SK-N-SH treated with all-trans-retinoic acid at 6 μM for 48 hours (cell line): ENCODE measurements at regions not wholly inside any gene's neighbourhood (a gene's known extent, or its start where the extent isn't known, plus 50 kb on each side); places are given as distances from the start of the nearest gene placed in this dataset.

ENCODE experiments used
- ARNTL ChIP-seq: fragments of 450-650 bp; formaldehyde crosslinking; IDR thresholded peaks from 2 replicates; pipeline ENCODE4 v1.5.0; 2020; ENCODE audit warnings: low read depth, mild to moderate bottlenecking, moderate library complexity, borderline replicate concordance
- GLIS3 ChIP-seq: fragments of 250-450 bp; sonication (Bioruptor Pico); IDR thresholded peaks from 2 replicates; pipeline ENCODE4 v1.5.0; 2020; ENCODE audit warnings: mild to moderate bottlenecking, moderate library complexity

- TF ChIP-seq ARNTL (CRISPR knock-in tag) (no peak), GLIS3 (CRISPR knock-in tag) (no peak)
These were observed 188.5 kb upstream of the HAAO start for GRCh38 chr2:42980764-42981416.
